GM21447 (cell line): ENCODE measurements at regions not wholly inside any gene's neighbourhood (a gene's known extent, or its start where the extent isn't known, plus 50 kb on each side); places are given as distances from the start of the nearest gene placed in this dataset.
"Not testable (repeated sequence)": the region's sequence is repeated elsewhere in the genome, so short reads cannot be mapped to it uniquely, and the experiment has no call there.

Experiments
- ATAC-seq: cut with Tn5 transposase; IDR thresholded peaks from one replicate; pipeline ENCODE4 v1.9.1; 2021; ENCODE audit not compliant: unreplicated experiment

DNA sequence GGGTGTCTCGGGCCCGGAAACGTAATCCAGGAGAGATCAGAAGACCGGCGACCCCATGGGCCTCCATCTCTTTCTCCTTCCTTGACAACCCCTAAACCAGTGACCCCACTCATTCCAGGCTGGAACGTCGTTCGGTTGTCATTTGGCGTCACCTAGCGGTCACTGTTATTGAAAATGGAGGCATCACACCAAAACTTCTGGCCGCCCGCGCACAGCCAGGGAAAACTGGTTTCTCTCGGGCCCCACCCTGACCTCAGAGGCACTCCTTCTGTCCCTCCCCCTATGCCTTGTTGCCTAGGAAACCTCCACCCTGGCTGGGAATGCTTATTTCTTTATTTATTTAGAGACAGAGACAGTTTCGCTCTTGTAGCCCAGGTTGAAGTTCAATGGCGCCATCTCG lies 2327.3 kb upstream of the TPTE start:
- ATAC-seq = peak; percentile 58

DNA sequence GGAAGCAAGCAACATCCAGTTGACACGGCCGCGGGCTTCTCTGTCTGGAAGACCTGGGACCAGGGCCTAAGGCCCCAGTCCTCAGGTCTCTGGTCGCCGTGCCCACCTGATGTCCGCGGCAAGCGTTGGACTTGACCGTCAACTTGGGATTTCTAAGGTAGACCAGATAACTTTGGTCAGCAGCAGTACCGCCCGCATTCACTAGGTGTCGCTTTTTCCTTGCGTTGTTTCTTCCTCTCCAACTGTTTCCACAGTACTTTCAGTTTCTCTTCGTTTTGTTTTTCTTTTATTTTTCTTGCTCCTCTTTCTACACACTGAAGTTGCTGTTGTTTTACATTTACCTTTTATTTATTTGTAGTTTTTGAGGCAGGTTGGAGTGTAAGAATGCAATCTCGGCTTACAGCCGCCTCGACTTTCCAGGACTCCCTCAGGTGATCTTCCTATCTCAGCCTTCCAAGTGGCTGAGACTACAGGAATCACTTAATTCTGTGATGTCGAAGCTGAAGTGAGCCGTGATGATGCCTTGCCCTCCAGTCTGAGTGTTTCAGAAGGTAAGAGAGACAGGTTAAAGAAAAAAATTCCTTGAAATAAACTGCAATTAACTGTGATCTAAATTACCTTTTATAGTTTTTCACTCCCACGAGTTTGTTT lies 2323.9 kb upstream of the TPTE start:
- ATAC-seq = not testable (repeated sequence)

DNA sequence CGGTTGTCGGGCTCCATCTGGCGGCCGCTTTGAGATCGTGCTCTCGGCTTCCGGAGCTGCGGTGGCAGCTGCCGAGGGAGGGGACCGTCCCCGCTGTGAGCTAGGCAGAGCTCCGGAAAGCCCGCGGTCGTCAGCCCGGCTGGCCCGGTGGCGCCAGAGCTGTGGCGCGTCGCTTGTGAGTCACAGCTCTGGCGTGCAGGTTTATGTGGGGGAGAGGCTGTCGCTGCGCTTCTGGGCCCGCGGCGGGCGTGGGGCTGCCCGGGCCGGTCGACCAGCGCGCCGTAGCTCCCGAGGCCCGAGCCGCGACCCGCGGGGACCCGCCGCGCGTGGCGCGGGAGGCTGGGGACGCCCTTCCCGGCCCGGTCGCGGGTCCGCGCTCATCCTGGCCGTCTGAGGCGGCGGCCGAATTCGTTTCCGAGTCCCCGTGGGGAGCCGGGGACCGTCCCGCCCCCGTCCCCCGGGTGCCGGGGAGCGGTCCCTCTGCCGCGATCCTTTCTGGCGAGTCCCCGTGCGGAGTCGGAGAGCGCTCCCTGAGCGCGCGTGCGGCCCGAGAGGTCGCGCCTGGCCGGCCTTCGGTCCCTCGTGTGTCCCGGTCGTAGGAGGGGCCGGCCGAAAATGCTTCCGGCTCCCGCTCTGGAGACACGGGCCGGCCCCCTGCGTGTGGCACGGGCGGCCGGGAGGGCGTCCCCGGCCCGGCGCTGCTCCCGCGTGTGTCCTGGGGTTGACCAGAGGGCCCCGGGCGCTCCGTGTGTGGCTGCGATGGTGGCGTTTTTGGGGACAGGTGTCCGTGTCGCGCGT lies 2316.1 kb upstream of the TPTE start:
- ATAC-seq = peak; percentile 94

DNA sequence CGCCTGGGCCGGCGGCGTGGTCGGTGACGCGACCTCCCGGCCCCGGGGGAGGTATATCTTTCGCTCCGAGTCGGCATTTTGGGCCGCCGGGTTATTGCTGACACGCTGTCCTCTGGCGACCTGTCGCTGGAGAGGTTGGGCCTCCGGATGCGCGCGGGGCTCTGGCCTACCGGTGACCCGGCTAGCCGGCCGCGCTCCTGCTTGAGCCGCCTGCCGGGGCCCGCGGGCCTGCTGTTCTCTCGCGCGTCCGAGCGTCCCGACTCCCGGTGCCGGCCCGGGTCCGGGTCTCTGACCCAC lies 2315.5 kb upstream of the TPTE start:
- ATAC-seq = not testable (repeated sequence)

DNA sequence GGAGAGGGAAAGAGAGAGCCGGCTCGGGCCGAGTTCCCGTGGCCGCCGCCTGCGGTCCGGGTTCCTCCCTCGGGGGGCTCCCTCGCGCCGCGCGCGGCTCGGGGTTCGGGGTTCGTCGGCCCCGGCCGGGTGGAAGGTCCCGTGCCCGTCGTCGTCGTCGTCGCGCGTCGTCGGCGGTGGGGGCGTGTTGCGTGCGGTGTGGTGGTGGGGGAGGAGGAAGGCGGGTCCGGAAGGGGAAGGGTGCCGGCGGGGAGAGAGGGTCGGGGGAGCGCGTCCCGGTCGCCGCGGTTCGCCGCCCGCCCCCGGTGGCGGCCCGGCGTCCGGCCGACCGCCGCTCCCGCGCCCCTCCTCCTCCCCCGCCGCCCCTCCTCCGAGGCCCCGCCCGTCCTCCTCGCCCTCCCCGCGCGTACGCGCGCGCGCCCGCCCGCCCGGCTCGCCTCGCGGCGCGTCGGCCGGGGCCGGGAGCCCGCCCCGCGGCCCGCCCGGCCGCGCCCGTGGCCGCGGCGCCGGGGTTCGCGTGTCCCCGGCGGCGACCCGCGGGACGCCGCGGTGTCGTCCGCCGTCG lies 2308.3 kb upstream of the TPTE start:
- not testable (repeated sequence) for ATAC-seq

DNA sequence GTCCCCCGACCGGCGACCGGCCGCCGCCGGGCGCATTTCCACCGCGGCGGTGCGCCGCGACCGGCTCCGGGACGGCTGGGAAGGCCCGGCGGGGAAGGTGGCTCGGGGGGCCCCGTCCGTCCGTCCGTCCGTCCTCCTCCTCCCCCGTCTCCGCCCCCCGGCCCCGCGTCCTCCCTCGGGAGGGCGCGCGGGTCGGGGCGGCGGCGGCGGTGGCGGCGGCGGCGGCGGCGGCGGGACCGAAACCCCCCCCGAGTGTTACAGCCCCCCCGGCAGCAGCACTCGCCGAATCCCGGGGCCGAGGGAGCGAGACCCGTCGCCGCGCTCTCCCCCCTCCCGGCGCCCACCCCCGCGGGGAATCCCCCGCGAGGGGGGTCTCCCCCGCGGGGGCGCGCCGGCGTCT lies 2306.8 kb upstream of the TPTE start:
- ATAC-seq = not testable (repeated sequence)

DNA sequence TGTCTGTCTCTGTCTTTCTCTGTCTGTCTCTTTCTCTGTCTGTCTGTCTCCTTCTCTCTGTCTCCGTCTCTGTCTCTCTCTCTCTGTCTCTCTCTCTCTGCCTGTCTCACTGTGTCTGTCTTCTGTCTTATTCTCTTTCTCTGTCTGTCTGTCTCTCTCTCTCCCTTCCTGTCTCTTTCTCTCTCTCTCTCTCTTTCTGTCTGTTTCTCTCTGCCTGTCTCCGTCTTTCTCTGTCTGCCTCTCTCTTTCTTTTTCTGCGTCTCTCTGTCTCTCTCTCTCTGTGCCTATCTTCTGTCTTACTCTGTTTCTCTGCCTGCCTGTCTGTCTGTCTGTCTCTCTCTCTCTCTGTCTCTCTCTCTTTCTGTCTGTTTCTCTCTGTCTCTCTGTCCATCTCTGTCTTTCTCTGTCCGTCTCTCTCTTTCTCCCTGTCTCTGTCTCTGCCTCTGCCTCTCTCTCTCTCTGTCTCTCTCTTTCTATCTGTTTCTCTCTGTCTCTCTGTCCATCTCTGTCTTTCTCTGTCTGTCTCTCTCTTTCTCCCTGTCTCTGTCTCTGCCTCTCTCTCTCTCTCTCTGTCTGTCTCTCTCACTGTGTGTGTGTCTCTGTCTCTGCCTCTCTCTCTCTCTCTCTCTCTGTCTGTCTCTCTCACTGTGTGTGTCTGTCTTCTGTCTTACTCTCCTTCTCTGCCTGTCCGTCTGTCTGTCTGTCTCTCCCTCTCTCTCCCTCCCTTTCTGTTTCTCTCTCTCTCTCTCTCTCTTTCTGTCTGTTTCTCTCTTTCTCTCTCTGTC lies 2291.8 kb upstream of the TPTE start:
- not testable (repeated sequence) for ATAC-seq

DNA sequence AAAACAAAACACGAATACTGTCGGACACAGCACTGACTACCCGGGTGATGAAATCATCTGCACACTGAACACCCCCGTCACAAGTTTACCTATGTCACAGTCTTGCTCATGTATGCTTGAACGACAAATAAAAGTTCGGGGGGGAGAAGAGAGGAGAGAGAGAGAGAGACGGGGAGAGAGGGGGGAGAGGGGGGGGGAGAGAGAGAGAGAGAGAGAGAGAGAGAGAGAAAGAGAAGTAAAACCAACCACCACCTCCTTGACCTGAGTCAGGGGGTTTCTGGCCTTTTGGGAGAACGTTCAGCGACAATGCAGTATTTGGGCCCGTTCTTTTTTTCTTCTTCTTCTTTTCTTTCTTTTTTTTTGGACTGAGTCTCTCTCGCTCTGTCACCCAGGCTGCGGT lies 2290.1 kb upstream of the TPTE start:
- not testable (repeated sequence) for ATAC-seq

DNA sequence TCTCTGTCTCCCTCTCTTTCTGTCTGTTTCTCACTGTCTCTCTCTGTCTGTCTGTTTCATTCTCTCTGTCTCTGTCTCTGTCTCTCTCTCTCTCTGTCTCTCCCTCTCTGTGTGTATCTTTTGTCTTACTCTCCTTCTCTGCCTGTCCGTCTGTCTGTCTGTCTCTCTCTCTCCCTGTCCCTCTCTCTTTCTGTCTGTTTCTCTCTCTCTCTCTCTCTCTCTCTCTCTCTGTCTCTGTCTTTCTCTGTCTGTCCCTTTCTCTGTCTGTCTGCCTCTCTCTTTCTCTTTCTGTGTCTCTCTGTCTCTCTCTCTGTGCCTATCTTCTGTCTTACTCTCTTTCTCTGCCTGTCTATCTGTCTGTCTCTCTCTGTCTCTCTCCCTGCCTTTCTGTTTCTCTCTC lies 2288.4 kb upstream of the TPTE start:
- ATAC-seq = not testable (repeated sequence)

DNA sequence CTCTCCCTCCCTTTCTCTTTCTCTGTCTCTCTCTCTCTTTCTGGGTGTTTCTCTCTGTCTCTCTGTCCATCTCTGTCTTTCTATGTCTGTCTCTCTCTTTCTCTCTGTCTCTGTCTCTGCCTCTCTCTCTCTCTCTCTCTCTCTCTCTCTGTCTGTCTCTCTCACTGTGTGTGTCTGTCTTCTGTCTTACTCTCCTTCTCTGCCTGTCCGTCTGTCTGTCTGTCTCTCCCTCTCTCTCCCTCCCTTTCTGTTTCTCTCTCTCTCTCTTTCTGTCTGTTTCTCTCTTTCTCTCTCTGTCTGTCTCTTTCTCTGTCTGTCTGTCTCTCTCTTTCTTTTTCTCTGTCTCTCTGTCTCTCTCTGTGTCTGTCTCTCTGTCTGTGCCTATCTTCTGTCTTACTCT lies 2287.3 kb upstream of the TPTE start:
- ATAC-seq = not testable (repeated sequence)

DNA sequence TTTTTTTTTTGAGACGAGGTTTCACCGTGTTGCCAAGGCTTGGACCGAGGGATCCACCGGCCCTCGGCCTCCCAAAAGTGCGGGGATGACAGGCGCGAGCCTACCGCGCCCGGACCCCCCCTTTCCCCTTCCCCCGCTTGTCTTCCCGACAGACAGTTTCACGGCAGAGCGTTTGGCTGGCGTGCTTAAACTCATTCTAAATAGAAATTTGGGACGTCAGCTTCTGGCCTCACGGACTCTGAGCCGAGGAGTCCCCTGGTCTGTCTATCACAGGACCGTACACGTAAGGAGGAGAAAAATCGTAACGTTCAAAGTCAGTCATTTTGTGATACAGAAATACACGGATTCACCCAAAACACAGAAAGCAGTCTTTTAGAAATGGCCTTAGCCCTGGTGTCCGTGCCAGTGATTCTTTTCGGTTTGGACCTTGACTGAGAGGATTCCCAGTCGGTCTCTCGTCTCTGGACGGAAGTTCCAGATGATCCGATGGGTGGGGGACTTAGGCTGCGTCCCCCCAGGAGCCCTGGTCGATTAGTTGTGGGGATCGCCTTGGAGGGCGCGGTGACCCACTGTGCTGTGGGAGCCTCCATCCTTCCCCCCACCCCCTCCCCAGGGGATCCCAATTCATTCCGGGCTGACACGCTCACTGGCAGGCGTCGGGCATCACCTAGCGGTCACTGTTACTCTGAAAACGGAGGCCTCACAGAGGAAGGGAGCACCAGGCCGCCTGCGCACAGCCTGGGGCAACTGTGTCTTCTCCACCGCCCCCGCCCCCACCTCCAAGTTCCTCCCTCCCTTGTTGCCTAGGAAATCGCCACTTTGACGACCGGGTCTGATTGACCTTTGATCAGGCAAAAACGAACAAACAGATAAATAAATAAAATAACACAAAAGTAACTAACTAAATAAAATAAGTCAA lies 2276.4 kb upstream of the TPTE start:
- ATAC-seq = peak; percentile 42

DNA sequence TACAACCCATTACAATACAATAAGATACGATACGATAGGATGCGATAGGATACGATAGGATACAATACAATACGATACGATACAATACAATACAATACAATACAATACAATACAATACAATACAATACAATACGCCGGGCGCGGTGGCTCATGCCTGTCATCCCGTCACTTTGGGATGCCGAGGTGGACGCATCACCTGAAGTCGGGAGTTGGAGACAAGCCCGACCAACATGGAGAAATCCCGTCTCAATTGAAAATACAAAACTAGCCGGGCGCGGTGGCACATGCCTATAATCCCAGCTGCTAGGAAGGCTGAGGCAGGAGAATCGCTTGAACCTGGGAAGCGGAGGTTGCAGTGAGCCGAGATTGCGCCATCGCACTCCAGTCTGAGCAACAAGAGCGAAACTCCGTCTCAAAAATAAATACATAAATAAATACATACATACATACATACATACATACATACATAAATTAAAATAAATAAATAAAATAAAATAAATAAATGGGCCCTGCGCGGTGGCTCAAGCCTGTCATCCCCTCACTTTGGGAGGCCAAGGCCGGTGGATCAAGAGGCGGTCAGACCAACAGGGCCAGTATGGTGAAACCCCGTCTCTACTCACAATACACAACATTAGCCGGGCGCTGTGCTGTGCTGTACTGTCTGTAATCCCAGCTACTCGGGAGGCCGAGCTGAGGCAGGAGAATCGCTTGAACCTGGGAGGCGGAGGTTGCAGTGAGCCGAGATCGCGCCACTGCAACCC lies 2275.6 kb upstream of the TPTE start:
- ATAC-seq = peak; percentile 67

DNA sequence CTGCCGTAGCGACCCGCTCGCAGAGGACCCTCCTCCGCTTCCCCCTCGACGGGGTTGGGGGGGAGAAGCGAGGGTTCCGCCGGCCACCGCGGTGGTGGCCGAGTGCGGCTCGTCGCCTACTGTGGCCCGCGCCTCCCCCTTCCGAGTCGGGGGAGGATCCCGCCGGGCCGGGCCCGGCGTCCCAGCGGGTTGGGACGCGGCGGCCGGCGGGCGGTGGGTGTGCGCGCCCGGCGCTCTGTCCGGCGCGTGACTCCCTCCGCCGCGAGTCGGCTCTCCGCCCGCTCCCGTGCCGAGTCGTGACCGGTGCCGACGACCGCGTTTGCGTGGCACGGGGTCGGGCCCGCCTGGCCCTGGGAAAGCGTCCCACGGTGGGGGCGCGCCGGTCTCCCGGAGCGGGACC lies 2269.7 kb upstream of the TPTE start:
- ATAC-seq = not testable (repeated sequence)

DNA sequence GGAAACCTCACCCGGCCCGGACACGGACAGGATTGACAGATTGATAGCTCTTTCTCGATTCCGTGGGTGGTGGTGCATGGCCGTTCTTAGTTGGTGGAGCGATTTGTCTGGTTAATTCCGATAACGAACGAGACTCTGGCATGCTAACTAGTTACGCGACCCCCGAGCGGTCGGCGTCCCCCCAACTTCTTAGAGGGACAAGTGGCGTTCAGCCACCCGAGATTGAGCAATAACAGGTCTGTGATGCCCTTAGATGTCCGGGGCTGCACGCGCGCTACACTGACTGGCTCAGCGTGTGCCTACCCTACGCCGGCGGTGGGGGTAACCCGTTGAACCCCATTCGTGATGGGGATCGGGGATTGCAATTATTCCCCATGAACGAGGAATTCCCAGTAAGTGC lies 2266.3 kb upstream of the TPTE start:
- ATAC-seq = not testable (repeated sequence)

DNA sequence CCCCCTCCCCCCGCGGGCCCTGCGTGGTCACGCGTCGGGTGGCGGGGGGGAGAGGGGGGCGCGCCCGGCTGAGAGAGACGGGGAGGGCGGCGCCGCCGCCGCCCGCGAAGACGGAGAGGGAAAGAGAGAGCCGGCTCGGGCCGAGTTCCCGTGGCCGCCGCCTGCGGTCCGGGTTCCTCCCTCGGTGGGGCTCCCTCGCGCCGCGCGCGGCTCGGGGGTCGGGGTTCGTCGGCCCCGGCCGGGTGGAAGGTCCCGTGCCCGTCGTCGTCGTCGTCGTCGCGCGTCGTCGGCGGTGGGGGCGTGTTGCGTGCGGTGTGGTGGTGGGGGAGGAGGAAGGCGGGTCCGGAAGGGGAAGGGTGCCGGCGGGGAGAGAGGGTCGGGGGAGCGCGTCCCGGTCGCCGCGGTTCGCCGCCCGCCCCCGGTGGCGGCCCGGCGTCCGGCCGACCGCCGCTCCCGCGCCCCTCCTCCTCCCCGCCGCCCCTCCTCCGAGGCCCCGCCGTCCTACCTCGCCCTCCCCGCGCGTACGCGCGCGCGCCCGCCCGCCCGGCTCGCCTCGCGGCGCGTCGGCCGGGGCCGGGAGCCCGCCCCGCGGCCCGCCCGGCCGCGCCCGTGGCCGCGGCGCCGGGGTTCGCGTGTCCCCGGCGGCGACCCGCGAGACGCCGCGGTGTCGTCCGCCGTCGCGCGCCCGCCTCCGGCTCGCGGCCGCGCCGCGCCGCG lies 2264.1 kb upstream of the TPTE start:
- ATAC-seq = not testable (repeated sequence)

DNA sequence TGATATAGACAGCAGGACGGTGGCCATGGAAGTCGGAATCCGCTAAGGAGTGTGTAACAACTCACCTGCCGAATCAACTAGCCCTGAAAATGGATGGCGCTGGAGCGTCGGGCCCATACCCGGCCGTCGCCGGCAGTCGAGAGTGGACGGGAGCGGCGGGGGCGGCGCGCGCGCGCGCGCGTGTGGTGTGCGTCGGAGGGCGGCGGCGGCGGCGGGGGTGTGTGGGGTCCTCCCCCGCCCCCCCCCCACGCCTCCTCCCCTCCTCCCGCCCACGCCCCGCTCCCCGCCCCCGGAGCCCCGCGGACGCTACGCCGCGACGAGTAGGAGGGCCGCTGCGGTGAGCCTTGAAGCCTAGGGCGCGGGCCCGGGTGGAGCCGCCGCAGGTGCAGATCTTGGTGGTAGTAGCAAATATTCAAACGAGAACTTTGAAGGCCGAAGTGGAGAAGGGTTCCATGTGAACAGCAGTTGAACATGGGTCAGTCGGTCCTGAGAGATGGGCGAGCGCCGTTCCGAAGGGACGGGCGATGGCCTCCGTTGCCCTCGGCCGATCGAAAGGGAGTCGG lies 2261.2 kb upstream of the TPTE start:
- not testable (repeated sequence) for ATAC-seq
